Fibroblast of skin of left quadriceps (primary cell): ENCODE measurements at regions not wholly inside any gene's neighbourhood (a gene's known extent, or its start where the extent isn't known, plus 50 kb on each side); places are given as distances from the start of the nearest gene placed in this dataset.
"Not testable (repeated sequence)": the region's sequence is repeated elsewhere in the genome, so short reads cannot be mapped to it uniquely, and the experiment has no call there.

Source experiments
- DNase-seq, 2 experiments: peaks; one replicate each; pipeline ENCODE4 v3.0.0-alpha.2; 2013; ENCODE audit warnings: low read depth in 2 of 2

DNA sequence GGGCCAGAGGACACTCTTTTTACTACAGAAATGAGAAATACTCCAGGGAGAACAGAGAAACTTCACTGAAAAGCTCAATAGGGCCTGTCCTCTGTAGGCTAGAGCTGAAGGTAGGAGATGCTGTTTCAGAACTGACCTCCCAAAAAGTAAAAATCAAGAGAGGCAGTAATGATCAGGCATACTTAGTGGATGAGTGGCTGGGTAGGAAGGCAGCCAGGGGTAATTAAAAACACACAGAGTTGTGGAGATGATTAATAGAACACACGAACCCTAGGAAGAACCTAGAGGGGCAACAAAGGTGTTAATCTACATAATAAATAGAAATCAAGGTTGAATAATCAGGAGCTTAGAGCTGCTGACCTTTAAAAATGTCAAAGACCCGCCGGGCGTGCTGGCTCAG is 582.4 kb upstream of the ADGRL3 start:
- no peak for DNase-seq

DNA sequence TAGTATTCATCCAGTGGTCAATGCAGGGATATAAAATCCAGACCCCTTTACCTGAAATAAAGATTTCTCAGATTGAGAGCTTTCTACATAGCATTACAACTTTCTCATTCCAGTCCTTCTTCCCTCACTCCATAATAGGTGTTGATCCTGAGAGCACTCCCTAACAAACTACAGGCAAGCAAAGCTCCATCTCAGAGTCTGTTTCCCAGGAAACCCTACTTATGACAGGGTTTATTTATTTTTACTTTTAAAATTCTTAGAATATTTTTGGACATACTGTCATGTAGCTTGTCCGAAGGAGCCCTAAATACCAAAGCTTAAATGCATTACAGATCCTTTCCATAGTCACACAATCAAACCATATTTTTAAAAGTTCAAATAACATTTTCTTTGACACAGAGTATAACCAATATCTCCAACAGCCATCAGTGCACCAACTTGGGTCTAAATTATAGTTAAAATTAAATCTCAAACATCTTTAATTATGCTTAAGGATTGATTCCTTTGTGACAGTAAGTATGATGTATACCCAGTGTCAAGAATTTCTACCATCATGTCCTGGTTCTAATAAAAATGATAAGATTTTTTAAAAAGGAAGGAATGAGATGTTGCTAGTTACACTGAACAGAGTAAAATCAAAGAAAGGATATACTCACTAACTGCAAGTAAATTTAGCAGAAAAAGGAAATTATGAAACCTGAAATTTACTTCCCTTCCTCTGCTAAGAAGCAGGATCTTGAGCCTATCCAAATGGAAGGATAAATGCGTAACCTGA is 580.4 kb upstream of the ADGRL3 start:
- peak in 1 of 2 experiments; percentile 35 for DNase-seq

DNA sequence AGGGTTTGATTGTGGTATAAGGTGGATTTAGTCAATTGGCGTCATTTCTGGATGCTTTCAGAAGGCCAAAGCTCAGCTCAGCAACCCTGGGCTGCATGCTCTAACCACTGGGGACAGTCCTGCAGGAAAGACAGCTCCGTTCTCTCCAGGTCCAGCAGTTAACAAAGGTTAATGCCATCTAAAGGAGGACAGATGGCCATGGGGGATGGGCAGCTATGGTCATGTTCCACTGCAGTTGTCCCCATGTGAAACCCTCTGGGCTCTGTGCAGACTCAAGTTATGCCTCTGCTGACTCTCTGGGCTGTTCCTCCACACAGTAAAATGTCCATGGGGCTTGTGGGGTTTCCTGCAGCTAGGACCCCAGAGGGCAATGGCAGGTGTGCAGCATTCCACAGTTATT is 562.1 kb upstream of the ADGRL3 start:
- no peak for DNase-seq

DNA sequence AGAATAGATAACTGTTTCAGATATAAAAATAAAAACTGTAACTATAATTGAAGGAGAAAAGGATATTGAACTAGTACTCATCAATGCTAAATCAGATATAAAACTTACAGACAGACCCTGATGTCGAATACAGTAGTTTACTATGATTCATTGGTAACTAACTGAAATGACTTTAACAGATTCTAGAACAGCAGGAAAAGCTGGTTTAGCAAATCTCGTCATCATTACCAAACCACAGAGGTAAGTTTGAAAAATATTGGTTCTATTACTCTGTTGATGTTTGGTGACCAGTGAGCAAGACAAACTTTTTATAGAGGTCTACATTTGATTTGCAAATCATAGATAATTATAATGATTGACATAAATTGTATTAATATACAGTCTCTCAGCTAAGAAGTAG is 551.4 kb upstream of the ADGRL3 start:
- DNase-seq = no peak

DNA sequence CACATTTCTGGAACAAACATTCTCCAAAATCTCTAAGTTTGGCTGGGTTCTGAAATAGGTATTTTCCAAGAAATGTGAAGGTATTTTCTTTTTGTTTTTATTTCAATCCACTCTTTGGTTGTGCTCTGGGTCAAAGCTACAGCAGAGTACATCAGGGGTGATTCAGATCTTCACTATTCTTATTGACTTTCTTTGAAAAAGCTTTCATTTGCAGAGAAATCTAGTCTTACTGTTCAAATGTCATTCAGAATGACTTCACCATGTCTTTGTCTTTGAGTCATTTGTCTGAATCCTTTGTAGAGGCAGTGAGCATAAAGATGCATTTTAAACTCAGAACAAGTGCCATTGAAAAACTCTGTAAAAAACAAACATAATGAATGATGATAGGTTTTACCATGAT is 547.2 kb upstream of the ADGRL3 start:
- DNase-seq = no peak

DNA sequence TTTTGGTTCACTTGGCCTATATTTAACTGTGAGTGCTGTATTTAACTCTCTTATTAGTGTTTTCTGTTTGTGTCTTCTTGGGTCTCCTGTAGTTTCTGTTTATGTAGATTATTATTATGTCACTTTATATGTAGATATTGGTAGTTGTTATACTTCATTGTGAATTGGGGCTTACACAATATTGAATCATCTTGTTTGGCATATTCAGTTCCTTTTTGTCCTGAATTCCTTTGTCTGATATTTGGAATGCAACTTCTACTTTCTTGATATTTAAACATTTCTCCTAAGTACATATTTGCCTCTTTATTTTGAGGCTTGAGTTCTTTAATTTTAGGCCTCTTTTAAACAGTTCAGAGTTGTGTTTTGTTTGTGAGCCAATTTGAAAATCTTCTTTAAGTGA is 544.8 kb upstream of the ADGRL3 start:
- no peak for DNase-seq

DNA sequence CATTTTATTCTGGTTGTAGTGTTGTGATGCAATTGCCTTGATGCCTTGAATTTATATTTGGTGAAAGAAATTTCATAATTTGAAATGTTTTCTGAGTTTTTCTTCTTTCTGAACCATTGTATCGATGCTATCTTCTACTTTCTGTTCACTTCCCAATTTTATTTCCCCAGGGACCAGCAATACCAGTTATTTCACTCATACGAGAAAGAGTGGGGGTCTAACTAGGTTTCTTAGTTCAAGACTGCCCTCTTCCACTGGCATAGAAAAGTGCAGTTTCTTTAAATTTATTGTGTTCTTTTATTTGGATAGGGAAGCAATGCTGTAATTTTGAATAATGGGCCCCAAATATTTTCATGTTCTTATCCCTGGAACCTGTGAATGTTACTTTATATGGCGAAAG is 544.0 kb upstream of the ADGRL3 start:
- peak; percentile 15 to 20 for DNase-seq

DNA sequence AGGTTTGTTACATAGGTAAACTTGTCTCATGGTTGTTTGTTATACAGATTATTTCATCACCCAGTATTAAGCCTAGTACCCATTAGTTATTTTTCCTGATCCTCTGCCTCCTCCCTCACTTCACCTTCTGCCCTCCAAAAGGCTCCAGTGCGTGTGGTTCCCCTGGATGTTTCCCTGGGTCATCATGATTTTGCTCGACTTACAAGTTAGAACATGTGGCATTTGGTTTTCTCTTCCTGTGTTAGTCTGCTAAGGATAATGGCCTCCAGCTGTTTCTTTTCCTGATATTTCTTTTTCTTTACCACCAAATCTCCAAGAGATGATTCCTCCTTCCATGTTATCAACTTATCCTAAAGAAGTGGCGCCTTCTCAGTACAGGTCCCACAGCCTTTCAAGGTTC is 543.1 kb upstream of the ADGRL3 start:
- DNase-seq = no peak

DNA sequence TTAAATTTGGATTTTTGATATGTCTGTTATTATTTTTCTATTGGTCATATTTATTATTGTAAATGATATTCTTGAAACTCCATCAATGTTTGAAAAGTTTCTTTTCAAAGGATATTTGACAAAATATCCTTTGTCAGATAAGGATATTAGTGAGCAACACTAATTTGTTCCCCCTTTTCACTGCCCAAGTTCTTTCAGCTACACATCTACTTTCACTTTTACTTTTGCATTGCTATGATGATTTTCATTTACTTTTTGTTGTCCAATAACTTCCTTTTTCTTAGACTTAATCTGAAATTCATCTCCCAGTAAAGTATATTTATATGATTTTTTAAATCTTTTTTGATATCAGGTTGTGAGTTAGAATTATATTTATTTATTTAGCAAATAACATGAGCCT is 542.3 kb upstream of the ADGRL3 start:
- no peak for DNase-seq

DNA sequence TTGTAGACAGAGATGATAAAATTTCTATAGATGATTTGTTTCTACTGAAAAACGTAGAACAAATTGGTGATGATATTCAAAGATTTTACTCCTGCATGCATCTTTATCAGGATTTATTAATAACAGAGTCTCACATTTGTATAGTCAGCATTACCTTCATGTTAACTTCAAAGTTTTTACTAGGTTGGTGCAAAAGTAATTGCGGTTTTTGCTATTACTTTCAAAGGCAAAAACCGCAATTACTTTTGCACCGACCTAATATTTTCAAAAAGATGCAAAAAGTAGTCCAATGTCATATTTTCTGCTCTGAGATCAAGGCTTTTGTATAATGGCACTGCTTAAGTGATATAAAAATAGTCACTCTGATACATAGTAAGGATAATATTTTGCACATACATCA is 536.4 kb upstream of the ADGRL3 start:
- DNase-seq = no peak

DNA sequence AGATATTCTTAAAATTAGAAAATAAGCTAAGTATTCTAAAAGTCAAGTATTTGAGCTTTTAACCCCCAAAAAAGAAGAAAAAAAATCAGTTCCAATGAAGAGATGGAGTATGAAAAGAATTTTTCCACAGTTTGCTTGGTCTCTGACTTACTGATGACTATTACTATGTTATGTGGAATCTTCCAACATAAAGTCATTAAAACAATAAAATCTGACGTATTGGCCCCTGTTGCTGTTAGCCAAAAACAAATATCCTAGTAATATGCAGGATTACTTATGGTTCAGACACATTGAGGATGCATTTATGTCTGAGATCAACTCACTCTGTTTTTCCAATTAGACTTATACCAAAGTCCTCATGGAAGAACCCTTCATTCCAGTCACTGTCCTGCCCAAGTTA is 517.2 kb upstream of the ADGRL3 start:
- peak; percentile 13 to 24 for DNase-seq

DNA sequence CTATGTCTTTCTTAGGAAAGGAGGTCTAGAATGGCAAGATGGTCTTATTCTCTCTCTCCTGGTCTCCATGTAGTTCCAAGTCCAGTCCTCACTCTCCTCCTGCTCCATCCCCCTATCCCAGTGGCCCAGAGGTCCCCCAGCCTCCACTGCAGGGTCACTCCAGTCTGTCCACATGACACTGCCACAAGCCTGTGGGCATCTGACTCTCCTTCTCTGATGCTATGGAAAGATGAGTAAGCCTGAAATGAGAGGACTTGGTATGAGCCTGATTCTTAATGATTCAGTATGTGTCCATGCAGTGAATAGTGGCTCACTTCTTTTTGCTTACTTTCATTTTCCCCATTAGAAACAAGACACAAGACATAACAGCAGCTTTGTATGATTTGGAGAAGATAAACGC is 516.8 kb upstream of the ADGRL3 start:
- DNase-seq = peak; percentile 40 to 42

DNA sequence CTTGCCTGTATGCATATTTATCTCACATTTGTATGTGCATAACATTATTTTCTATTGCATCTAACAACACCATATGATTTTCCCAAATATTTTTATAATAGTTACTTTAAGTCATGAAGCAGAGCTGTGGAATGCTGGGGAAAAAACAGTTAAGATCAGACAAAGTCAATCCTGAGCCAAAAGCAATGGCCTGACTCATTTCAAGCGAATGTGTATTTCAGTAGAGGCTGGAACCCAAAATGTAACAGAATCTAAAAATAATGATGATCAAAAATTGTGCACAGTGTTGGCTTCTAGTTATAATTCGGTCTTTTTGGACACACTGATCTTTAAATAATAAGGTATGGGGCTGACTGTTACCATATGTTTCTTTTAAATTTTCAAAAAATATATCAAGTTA is 516.2 kb upstream of the ADGRL3 start:
- DNase-seq = peak; percentile 60 to 69

DNA sequence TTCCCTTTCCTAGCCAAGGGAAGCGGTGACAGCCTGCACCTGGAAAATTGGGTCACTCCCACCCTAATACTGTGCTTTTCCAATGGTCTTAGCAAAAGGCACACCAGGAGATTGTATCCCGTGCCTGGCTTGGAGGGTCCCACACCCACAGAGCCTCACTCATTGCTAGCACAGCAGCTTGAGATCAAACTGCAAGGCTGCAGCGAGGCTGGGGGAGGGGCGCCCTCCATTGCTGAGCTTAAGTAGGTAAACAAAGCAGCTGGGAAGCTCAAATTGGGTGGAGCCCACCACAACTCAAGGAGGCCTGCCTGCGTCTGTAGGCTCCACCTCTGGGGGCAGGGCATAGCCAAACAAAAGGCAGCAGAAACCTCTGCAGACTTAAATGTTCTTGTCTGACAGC is 504.1 kb upstream of the ADGRL3 start:
- DNase-seq = not testable (repeated sequence)

DNA sequence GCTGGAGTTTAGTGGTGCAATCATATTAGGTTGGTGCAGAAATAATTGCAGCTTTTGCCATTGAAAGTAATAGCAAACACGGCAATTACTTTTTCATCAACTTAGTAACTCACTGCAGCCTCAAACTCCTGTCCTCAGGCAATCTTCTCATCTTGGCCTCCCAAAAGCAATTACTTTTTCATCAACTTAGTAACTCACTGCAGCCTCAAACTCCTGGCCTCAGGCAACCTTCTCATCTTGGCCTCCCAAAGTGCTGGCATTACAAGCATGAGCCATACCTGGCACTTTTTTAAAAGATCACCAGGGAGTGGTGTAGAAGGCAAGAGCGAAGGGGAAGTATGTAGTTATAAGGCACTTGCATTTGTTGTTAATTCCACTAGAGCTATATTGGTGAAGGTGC is 491.1 kb upstream of the ADGRL3 start:
- DNase-seq = no peak

DNA sequence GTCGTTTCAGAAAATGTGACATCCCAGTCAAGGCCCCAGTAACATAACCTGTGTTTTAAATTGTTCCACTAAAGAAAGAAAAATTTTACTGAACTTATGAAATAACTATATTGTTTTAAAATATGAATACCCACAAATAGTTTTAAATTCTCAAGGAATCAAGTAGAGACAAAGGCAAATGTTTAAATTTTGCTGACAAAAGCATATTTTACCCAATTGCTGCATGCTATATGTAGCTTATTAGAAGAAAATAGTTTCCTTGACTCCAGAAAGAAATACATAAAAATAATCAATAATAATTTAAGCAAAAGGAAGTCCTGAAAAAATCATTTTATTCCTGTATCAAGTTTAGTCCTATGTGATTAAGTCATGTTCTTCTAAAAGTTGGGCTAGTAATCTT is 481.3 kb upstream of the ADGRL3 start:
- DNase-seq = no peak

DNA sequence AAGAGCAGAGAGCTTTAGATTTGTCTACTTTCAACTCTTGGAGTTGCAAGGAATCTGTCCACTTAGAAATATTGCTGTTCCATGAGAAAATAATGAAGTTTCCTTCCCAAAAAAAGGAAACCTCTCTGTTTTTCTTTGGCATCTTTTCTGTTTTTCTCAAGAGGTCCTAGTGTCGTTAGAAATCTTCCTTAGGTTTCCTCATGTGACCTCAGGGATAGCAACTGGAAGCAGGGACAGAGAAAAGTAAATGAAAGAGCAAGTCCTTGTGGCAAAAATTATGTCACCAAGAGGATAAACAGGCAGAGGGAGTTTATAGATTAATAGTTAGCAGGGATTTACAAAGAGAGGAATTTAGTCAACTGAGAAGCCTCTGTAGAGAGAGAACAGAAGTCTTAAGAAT is 478.4 kb upstream of the ADGRL3 start:
- DNase-seq = no peak

DNA sequence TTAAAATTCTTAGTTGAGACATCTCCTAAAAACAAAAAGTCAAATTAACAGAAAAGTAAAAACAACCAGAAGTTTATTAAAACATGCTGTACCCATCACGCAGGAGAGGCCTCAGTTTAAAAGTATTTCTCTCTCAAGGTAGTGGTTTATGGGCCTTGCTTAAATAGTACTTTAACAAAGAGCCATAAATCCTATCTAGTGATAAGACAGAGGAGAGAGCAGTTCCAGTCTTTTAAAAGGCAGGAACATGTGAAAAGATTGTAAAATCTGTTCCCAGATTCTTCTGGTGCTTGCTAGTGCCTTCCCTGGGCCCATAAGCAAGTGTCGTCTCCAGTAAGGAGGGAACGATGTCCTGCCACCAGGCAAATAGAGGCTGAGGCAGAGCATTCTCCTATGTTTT is 476.3 kb upstream of the ADGRL3 start:
- DNase-seq = no peak

DNA sequence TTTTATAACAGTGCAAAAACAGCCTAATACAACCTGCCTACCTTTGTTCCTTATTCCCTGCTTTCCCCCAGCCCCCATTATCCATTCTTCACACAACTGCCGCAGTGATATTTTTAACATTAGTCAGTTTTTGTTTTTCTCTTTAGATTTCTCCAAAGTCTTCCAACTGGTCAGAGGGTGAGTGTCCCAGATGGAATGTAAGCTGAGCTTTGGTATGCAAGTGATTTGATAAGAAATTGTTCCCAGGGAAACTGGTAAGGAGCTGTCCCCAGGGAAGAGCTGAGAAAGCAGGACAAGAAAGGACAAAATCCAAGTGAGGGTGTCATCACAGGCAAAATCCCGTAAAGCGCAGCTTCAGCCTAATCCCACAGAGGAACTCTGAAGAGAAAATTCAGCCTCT is 475.5 kb upstream of the ADGRL3 start:
- DNase-seq = peak; percentile 76 to 82

DNA sequence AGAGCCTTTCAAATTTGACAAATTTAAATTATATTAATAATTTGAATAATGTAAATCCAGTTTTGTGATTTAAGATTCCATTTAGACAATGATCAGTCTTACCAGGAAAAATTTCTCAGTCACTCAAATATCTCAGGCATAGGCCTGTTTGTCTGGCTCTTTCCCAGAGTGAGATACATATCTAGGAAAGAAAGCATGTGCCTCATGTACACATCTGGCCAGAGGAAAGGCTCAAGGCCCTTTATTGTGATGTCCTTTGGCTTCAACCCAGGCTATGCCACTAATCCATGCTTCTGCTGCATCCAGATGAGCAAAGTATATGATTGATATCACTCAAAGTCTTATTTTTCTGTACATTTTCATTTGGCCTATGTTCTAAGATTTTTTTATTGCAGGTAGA is 473.3 kb upstream of the ADGRL3 start:
- DNase-seq = no peak

DNA sequence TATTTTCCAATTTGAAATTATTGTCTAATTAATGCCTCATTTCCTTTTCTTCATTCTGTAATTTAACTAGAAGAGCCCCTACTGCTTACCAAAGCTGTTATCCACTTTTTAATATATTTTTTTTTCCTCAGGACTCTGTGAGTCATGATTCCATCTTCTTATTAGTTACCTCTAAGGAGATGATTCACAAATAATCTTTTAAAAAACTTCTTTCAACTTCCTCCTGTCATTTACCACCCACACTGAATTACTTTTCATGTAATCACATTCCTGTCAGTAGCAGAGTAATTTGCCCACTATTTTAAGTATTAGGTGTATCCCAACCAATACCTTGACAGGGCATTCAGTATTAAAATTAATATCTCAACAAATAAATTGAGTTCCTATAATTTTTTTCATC is 470.9 kb upstream of the ADGRL3 start:
- no peak for DNase-seq

DNA sequence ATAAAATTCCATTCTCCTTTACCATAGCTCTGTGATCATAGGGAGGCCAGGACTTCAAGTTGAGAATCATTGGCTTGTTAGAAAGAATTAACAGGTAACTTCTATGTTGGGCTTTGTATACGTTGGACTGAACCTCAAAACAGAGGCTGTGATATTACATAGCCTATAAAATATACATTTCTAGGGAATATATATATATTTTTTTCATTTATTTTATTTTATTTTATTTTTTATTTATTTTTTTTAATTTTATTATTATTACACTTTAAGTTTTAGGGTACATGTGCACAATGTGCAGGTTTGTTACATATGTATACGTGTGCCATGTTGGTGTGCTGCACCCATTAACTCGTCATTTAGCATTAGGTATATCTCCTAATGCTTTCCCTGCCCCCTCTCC is 470.4 kb upstream of the ADGRL3 start:
- DNase-seq = not testable (repeated sequence)

DNA sequence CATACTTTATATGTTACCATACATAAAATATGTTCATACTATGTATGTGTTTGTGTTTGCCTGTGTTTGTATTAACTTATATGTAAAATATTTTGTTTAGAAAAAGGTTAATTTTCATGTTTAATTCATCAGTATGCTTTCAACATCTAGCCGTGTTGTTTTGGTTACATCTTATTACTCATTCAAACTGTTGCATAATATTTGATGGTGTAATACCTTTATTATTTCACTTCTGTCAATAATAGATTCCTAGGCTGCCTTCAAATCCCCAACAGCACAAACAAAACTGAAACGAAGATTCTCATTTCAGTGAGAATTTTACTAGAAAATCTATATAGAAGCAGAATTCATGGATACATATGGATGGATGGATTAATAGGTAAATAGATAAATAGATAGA is 462.3 kb upstream of the ADGRL3 start:
- peak; percentile 16 to 25 for DNase-seq

DNA sequence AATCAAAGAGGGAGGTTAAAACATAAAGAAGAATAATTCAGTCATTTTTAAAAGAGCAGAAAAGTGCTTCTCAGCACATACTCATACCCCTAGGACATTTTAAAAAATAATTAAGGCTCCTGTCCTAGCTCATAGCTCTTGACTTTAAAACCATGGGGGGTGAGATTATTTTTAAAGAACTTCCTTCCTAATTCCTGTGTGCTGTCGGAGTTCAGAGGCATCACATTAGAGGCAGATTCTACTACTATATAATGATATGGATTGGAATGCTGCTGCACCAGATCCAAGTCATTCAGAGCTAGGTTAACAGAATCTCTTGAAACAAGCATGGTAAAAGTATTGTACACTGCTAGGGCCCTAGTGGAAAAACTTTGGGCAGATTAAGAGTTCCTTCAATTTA is 456.5 kb upstream of the ADGRL3 start:
- no peak for DNase-seq
